D721Med (cell line): ENCODE measurements at regions not wholly inside any gene's neighbourhood (a gene's known extent, or its start where the extent isn't known, plus 50 kb on each side); places are given as distances from the start of the nearest gene placed in this dataset.

ENCODE experiments used
- DNase-seq: peaks from one replicate; pipeline ENCODE4 v3.0.0; 2011; ENCODE audit warnings: low spot score; ENCODE audit not compliant: insufficient read length
- FAIRE-seq: peaks from 2 replicates; lab custom pipeline; 2011; peaks lifted over from hg19 to GRCh38; lab: Jason Lieb, UNC
- TF ChIP-seq, protein P1 (sequence below): IDR thresholded peaks from 2 replicates; pipeline ENCODE4 v1.5.1; 2012; ENCODE audit warnings: mild to moderate bottlenecking, control low read depth; ENCODE audit not compliant: insufficient read depth; ENCODE audit errors: missing control alignments

DNA sequence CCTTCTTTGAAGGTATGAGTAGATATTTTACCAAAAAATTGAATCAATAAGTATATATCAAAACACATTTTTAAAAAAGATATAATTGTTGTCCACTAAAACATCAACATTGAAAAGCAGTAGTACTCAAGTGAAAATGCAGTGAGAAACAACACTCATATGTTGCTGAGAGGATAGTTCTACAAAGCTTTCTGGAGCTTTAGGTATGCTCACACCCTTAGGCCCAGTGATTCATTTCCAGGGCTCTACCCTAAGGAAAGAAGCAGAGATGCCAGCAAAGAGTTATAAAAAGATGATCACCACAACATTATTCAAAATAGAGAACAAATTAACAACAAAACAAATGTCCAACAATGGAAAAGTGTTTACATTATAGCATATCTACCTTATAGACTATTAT, 197.3 kb upstream of the CCDC150 start:
- TF ChIP-seq, protein P1, sequence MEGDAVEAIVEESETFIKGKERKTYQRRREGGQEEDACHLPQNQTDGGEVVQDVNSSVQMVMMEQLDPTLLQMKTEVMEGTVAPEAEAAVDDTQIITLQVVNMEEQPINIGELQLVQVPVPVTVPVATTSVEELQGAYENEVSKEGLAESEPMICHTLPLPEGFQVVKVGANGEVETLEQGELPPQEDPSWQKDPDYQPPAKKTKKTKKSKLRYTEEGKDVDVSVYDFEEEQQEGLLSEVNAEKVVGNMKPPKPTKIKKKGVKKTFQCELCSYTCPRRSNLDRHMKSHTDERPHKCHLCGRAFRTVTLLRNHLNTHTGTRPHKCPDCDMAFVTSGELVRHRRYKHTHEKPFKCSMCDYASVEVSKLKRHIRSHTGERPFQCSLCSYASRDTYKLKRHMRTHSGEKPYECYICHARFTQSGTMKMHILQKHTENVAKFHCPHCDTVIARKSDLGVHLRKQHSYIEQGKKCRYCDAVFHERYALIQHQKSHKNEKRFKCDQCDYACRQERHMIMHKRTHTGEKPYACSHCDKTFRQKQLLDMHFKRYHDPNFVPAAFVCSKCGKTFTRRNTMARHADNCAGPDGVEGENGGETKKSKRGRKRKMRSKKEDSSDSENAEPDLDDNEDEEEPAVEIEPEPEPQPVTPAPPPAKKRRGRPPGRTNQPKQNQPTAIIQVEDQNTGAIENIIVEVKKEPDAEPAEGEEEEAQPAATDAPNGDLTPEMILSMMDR, result no peak
- FAIRE-seq (no peak), DNase-seq (no peak)

DNA sequence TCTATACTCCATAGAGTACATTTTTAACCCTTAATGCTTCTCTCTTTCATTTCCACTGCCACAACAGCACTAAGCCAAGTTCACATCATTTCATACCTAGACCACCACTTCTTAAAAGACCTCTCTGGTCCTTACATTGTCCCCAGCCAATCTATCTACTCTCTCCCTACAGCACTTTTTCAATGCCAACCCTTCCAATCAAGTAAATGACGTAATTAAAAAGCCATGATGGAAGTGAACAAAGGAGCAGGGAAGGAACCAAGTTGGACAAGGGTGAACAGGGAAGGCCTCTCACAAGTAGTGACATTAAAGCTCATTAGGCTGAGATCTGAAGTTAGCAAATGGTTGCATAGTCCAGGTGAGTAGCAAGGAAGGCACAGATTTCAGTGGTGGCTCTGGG, 195.1 kb upstream of the CCDC150 start:
- TF ChIP-seq, protein P1, result no peak
- DNase-seq, result no peak
- FAIRE-seq, result no peak

DNA sequence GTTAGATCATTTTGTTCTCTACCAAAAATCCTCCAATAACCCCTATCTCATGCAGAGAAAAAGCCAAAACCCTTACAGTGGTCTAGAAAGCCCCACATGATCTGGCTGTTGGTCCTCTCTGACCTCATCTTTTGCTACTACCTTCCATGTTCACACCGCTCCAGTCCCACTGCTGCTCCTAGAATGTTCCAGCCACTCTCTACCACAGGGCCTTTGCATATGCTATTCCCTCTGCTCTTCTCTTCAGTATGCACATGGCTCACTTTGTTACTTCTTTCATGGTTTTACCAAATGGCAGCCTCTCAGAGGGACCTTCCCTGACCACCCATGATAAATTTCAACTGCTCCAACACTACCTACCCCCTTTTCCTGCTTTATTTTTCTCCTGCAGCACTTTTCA, 193.5 kb upstream of the CCDC150 start:
- TF ChIP-seq, protein P1, result no peak
- no peak for FAIRE-seq
- DNase-seq, result no peak

DNA sequence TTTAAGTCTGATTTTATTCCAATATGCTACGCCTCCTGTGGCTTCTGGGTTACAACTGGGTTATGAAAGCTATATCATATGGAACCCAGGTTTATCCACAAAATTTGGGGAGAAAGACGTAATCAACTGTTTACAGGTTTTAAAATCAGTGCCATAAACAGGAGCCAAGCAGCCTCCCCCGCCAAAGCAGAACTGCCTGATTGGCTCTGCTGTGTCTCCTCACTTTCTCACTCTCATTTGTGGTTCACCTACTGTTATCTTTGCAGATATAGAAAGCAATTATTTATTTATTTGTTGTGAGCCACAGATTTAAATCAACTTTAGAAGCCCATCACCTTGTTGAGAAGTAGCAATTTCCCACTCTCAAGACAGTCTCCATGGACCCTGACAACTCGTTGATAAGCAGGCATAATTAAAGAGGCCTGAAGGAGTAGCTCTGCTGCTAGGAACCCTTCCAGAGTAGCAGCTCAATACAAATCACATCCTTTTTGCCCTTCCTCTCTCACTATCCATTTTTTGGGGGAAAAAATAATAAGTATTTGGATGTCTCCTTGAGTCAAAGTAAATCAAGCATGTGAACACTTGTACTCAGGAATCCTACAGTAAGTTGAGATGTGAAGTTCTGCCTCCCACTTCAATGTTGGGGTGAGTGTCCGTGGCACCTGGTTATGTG, 191.0 kb upstream of the CCDC150 start:
- no peak for DNase-seq
- FAIRE-seq, result no peak
- TF ChIP-seq, protein P1, result no peak

DNA sequence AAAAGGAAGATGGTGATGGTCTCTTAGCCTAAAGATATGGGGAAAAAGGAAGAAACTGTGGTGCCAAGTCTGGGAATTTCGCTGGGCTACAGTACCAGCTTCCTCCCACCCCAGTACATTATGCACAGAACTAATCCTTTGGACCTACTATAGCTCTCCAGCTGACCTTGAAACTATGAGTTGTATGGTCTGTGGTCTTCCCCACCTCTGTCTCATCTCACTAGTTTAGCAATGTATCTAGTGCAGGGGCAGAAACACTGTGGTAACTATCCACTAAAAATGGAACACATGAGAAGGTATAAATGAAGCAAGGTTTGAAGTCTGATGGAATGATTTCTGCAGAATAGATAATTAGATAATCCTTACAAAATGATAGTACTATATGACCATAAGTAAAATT, 190.4 kb upstream of the CCDC150 start:
- DNase-seq, result no peak
- FAIRE-seq, result no peak
- TF ChIP-seq, protein P1, result no peak

DNA sequence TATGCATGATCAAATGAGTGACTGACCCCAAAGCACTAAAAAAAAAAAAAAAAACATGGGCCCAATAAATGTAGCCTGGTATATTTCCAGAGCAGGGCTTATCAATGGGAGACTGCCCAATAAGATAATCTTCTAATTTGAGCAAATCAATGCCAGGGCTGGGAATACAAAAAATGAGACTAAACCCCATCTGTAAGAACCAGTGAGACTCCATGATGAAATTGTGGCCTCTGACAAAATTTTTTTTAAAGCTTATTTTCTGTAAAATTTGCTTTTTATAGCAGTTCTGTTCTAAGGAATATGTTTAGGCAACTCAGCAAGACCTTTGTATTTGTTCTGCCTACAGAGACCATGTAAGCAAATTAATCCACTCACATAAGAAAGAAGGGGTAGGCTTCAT, 186.8 kb upstream of the CCDC150 start:
- DNase-seq, result no peak
- FAIRE-seq, result no peak
- TF ChIP-seq, protein P1, result no peak

DNA sequence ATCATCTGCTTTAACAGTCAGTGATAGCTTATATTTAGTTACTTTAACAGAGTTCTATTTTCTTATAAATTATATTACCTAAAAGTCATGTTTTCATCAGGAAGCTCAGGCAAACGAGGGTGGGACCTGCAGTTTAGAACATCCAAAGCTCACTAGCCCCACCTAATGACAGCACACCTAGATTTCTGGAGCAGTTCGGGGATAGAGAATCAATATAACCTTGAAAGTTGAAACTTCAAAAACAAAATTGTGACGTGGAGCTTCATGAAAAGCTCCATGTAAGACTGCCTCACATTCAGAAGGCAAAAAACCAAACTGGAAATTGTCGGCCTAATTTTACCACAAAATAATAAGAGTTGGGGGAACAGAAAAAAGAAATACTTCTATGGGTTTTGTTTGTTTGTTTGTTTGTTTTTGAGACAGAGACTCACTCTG, 185.9 kb upstream of the CCDC150 start:
- DNase-seq, result no peak
- TF ChIP-seq, protein P1, result peak; percentile 72
- peak; percentile 41 for FAIRE-seq
